GM18526 (cell line): ENCODE measurements at regions not wholly inside any gene's neighbourhood (a gene's known extent, or its start where the extent isn't known, plus 50 kb on each side); places are given as distances from the start of the nearest gene placed in this dataset.

Source experiments
- POLR2A ChIP-seq: IDR thresholded peaks from 3 replicates; pipeline ENCODE4 v1.6.1; 2011; ENCODE audit not compliant: insufficient read length; ENCODE audit errors: extremely low read depth

GRCh38 chr14:53460544-53460943 lies 307.4 kb upstream of the DDHD1 start:
- no peak for TF ChIP-seq POLR2A

- no peak for TF ChIP-seq POLR2A
These were observed 305.3 kb upstream of the DDHD1 start for GRCh38 chr14:53458368-53458814.

- TF ChIP-seq POLR2A = no peak
These were observed 303.8 kb upstream of the DDHD1 start for GRCh38 chr14:53456931-53457330.

- TF ChIP-seq POLR2A = no peak
These were observed 299.0 kb upstream of the DDHD1 start for GRCh38 chr14:53452005-53452673.

GRCh38 chr14:53450871-53451270 lies 297.7 kb upstream of the DDHD1 start:
- no peak for TF ChIP-seq POLR2A

GRCh38 chr14:53448682-53449081 lies 295.6 kb upstream of the DDHD1 start:
- no peak for TF ChIP-seq POLR2A

- TF ChIP-seq POLR2A = no peak
These were observed 291.7 kb upstream of the DDHD1 start for GRCh38 chr14:53444677-53445312.

GRCh38 chr14:53441789-53442188 lies 288.7 kb upstream of the DDHD1 start:
- TF ChIP-seq POLR2A = no peak

GRCh38 chr14:53437858-53438257 lies 284.7 kb upstream of the DDHD1 start:
- no peak for TF ChIP-seq POLR2A

- no peak for TF ChIP-seq POLR2A
These were observed 279.3 kb upstream of the DDHD1 start for GRCh38 chr14:53432378-53432802.

- no peak for TF ChIP-seq POLR2A
These were observed 277.7 kb upstream of the DDHD1 start for GRCh38 chr14:53430870-53431269.

- TF ChIP-seq POLR2A = no peak
These were observed 259.9 kb upstream of the DDHD1 start for GRCh38 chr14:53412819-53413675.

GRCh38 chr14:53411125-53411524 lies 258.0 kb upstream of the DDHD1 start:
- TF ChIP-seq POLR2A = no peak

GRCh38 chr14:53409969-53410368 lies 256.8 kb upstream of the DDHD1 start:
- TF ChIP-seq POLR2A = no peak

GRCh38 chr14:53409289-53409688 lies 256.2 kb upstream of the DDHD1 start:
- TF ChIP-seq POLR2A = no peak
